HG02885 (cell line): ENCODE measurements at regions not wholly inside any gene's neighbourhood (a gene's known extent, or its start where the extent isn't known, plus 50 kb on each side); places are given as distances from the start of the nearest gene placed in this dataset.

Experiments
- ATAC-seq: cut with Tn5 transposase; IDR thresholded peaks from one replicate; pipeline ENCODE4 v1.9.1; 2021; ENCODE audit warnings: mild to moderate bottlenecking; ENCODE audit not compliant: unreplicated experiment, poor library complexity

DNA sequence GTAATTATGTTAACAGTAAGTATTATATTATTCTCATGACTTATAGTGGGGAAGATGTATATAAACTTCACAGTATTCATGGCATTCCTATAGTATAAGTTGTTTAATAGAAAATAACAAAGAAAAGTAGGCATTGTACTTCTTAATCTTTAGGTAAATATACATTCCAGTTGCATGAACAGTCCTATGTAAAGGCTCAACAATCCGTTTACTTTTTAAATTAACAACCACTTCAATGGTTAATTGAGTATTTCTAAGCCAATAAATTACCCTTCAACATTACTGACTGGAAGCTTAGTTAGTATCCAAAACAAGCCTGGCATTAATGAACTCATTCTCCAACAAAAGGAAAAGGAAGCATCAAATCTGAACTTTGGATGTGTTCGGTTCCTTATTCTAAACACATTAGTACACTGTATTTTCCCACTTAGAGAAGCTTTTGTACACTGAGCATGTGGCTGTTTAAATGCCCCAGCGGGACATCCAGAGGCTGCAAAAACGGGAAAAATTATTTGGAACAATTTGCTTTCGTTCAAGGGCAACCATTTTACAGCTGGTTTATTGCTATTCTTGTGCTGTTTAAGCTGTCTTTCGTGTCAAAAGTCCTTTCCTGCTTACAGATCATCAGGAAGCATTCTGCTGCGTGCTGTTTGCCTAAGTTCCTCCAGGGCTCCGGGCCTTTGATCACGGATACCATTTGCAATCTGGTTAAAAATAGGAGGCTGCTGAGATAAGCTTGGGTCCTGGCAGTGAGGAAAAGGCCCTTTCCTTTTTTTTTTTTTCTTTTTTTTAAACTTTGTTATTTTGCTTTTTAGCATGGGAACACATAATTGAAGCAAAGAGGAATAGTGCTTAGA is 460.3 kb downstream of the SPRY1 start:
- ATAC-seq, result no peak

- ATAC-seq, result no peak
Measured at GRCh38 chr4:123858465-123858864, 461.9 kb downstream of the SPRY1 start.

- ATAC-seq, result no peak
Measured at GRCh38 chr4:123862812-123863211, 466.2 kb downstream of the SPRY1 start.

DNA sequence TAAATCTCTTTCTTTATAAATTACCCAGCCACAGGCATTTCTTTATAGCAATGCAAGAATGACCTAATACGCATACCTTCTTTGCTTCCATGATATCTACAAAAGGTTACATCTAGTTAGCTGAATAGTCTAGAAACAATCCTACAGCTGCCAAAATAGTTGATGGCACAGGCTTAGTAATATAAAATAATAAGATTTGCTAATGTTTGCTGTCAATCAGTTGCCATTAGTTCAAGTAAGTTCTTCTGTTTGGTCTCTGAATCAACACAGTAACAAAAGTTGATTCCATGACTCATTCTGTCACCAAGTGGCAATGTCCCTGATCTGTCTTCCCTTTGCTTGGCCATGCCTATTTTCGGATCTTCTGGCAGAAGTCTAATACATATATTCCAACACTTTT is 470.2 kb downstream of the SPRY1 start:
- no peak for ATAC-seq

DNA sequence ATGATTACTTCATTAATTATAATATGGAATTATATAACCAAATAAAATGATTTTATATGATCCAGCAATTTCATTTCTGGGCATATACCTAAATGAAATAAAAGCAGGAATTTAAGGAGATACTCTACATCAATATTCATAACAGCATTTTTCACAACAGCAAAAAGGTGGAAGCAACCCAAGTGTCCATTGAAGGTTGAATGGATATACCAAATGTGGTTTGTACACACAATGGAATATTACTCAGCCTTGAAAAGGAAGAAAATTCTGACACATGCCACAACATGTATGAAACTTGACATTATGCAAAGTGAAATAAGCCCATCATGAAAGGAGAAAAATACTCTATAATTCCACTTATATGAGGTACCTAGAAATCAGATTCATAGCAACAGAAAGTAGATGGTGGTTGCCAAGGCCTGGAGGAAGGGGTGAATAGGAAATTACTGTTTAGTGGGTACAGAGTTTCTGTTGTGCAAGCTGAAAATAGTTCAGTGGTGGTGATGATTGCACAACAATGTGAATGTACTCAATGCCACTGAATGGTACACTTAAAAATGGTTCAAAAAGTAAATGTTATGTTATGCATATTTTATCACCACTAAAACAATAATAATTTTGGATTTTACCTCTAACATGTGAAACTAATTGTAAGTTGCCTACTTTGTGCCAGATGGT is 471.5 kb downstream of the SPRY1 start:
- ATAC-seq, result no peak

DNA sequence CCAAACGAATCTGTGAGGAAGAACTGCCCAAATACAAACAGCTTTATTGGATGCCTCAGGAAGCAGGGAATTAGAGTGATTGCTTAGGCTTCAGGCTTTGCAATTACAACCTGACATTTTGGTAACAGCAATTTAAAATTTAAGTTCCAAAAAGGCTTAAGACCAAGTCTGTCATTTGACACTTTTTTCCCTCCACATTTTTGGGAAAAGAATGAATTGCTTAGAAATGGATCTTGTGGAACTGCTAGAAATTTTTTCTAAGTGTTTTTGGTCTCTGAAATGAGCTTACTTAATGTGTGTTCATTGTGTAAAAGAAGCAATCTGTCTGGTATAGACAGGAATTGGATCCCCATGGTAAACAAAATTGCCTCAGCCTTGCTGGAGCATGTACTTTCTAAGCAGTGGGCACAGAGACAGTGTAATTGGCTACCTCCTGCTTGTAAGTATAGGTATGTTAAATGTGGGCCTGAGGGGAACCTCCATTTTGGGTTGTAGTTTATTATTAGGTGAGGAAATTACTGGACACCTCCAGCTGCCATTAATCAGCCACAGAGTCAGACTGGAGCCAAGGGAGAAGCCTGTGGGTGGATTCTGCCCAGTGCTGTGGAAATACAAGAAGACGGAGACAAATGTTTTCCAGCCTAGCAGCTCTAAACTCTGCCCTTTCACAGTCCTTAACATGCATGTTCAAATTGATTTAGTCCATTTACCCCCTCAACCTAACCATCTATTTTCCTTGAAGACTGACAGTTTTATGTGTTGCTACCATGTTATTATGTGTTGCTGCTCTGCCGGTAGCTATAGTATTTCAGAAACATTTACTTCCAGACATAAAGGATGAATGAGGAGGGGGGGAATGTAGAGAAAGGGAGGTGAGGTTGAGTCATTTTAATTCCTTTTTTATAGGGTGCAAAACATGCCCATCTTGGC is 473.0 kb downstream of the SPRY1 start:
- no peak for ATAC-seq

GRCh38 chr4:123870216-123870876 is 473.8 kb downstream of the SPRY1 start:
- no peak for ATAC-seq

GRCh38 chr4:123871341-123871740 is 474.7 kb downstream of the SPRY1 start:
- no peak for ATAC-seq

GRCh38 chr4:123874063-123874462 is 477.5 kb downstream of the SPRY1 start:
- no peak for ATAC-seq

GRCh38 chr4:123876143-123876542 is 479.5 kb downstream of the SPRY1 start:
- ATAC-seq, result no peak

DNA sequence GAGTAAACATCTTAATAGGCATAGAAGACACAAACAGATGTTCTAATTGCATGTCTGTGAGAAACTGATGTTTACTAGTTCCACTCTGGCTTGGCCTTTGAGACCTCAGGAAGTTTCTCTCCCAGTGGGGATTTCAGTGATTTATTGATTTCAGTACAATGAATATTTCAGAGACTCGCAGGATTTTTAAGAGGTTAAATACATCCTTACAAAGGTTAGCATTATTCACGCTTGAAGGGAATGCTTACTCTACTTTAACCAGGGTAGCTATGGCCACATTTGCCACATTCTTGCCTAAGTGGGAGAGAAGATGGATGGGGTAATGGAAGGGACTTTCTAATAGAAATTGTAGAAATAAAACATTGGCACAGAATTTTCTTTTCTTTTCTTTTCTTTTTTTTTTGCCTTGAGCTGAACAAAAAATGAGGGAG is 480.1 kb downstream of the SPRY1 start:
- ATAC-seq, result no peak

GRCh38 chr4:123877551-123877950 is 481.0 kb downstream of the SPRY1 start:
- no peak for ATAC-seq

DNA sequence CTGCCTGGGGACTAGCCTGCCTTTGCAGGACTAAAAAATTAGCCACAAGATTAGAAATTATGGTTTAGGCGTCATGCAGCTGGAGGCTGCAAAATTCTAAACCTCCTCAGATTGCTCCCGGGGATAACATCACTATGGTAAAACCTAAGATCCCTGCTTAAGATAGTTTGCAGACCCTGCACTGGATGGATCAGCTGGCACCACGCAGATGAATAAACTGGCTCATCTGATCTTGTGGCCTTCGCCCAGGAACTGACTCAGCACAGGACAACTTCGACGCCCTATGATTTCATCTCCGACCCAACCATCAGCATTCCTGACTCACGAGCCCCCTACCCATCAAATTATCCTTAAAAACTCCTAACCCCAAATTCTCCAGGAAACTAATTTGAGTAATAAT is 482.4 kb downstream of the SPRY1 start:
- ATAC-seq, result no peak

- ATAC-seq, result no peak
Measured at GRCh38 chr4:123880631-123881030, 484.0 kb downstream of the SPRY1 start.

- ATAC-seq, result no peak
Measured at GRCh38 chr4:123884922-123885321, 488.3 kb downstream of the SPRY1 start.

- no peak for ATAC-seq
Measured at GRCh38 chr4:123889507-123889906, 492.9 kb downstream of the SPRY1 start.

DNA sequence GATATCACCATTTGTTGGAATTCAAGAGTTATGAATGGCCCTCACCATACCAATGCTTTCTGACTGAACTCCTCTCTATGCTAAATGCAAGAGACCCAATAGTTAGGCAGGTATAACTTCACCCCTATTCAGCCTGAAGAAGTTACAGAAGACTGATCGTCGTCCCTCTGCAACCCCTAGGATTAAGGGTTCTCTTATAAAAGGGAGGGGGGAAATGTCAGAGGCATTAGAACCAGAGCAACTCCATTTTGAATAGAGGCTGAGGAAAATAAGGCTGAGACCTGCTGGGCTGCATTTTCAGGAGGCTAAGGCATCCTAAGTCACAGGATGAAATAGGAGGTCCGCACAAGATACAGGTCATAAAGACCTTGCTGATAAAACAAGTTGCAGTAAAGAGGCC is 494.3 kb downstream of the SPRY1 start:
- ATAC-seq, result no peak

- no peak for ATAC-seq
Measured at GRCh38 chr4:123891881-123892280, 495.3 kb downstream of the SPRY1 start.

- no peak for ATAC-seq
Measured at GRCh38 chr4:123892368-123892976, 495.9 kb downstream of the SPRY1 start.
